PC-9 (cell line): ENCODE measurements at regions not wholly inside any gene's neighbourhood (a gene's known extent, or its start where the extent isn't known, plus 50 kb on each side); places are given as distances from the start of the nearest gene placed in this dataset.
"Not testable (repeated sequence)": the region's sequence is repeated elsewhere in the genome, so short reads cannot be mapped to it uniquely, and the experiment has no call there.

Experiments used
- BruUV-seq: library from RNA; stranded (reverse); fragments of 400-500 nt; replicated peaks from 2 replicates; lab custom pipeline; 2021; lab: Mats Ljungman, UMichigan
- CTCF ChIA-PET: fragments of 300-600 bp; sonication (Branson Sonifier 250); formaldehyde crosslinking; loops from one replicate; lab custom pipeline; 2022; ENCODE audit warnings: antibody characterized with exemption; lab: Charles Lee
- POLR2A ChIA-PET: fragments of 300-600 bp; sonication (Branson Sonifier 250); formaldehyde crosslinking; loops from one replicate; lab custom pipeline; 2022; ENCODE audit warnings: antibody characterized with exemption; ENCODE audit not compliant: unreplicated experiment; lab: Charles Lee
- DNase-seq, 2 experiments: peaks; one replicate each; pipeline versions ENCODE4 v3.0.0 to v3.0.0-alpha.2; 2015 to 2022; ENCODE audit warnings: mixed read lengths in 1 of 2
- H2AFZ ChIP-seq: fragments of 200-600 bp; sonication (generic); 2 replicates; pipeline ENCODE4 v1.8.1; 2017; ENCODE audit warnings: antibody characterized with exemption
- H3F3A ChIP-seq: fragments of 200-600 bp; sonication (generic); 2 replicates; pipeline ENCODE4 v1.8.1; 2017; ENCODE audit warnings: antibody characterized with exemption, mild to moderate bottlenecking, low read depth; ENCODE audit not compliant: insufficient read depth
- H3K27ac ChIP-seq: fragments of 200-600 bp; sonication (generic); 2 replicates; pipeline ENCODE4 v1.6.1; 2016; ENCODE audit warnings: mixed run types
- H3K27me3 ChIP-seq: fragments of 200-600 bp; sonication (generic); 2 replicates; pipeline ENCODE4 v1.6.1; 2016; ENCODE audit warnings: low read depth, mixed run types; ENCODE audit not compliant: insufficient read depth
- H3K36me3 ChIP-seq: fragments of 200-600 bp; sonication (generic); 2 replicates; pipeline ENCODE4 v1.6.1; 2016; ENCODE audit warnings: low read depth, mixed run types
- H3K4me1 ChIP-seq: fragments of 200-600 bp; sonication (generic); replicated peaks from 2 replicates; pipeline ENCODE4 v1.6.1; 2016; ENCODE audit warnings: mixed run types; ENCODE audit not compliant: insufficient read depth
- H3K4me2 ChIP-seq: fragments of 200-600 bp; sonication (generic); 2 replicates; pipeline ENCODE4 v1.6.1; 2017; ENCODE audit warnings: mixed run types
- H3K4me3 ChIP-seq: fragments of 200-600 bp; sonication (generic); 2 replicates; pipeline ENCODE4 v1.6.1; 2016; ENCODE audit warnings: mixed run types
- H3K79me2 ChIP-seq: fragments of 200-600 bp; sonication (generic); 2 replicates; pipeline ENCODE4 v1.6.1; 2017; ENCODE audit warnings: low read depth, mixed run types
- H3K9me2 ChIP-seq: fragments of 200-600 bp; sonication (generic); 2 replicates; pipeline ENCODE4 v1.8.1; 2017; ENCODE audit warnings: mild to moderate bottlenecking; ENCODE audit not compliant: insufficient read depth
- H3K9me3 ChIP-seq: fragments of 200-600 bp; sonication (generic); 2 replicates; pipeline ENCODE4 v1.8.1; 2016; ENCODE audit warnings: low read depth; ENCODE audit not compliant: insufficient read depth
- H4K20me1 ChIP-seq: fragments of 200-600 bp; sonication (generic); 2 replicates; pipeline ENCODE4 v1.8.1; 2017; ENCODE audit not compliant: insufficient read depth
- intact Hi-C: fragments of 100-400 bp; cut with micrococcal nuclease; formaldehyde crosslinking; loops from one replicate; pipeline ENCODE4 v1.10.0; 2022; ENCODE audit not compliant: unreplicated experiment
- TF ChIP-seq, protein P1 (sequence below): fragments of 200-600 bp; sonication (generic); conservative IDR thresholded peaks from 2 replicates; pipeline ENCODE4 v1.6.1; 2017; ENCODE audit warnings: mixed run types, antibody characterized with exemption, mild to moderate bottlenecking, moderate library complexity

DNA sequence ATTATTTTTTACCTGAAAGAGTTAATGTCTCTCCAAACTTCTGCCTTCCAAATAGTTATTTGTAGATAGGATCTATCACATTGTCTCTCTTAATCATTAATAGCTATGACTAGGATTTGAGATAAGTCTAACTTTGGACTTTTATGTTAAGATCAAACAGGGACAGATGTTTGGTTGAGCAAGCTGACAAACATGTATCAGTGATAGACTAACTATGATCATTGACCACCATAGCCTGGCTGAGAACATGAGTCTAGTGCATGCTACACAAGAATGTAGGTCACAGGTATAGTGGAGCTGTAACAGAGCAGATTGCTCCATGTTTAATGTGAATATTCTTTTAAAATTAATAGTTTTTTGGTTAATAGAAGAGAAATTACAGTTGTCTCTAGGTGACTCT is 52.0 kb downstream of the SYT15B start:
- CTCF ChIA-PET, H3K4me2 ChIP-seq, BruUV-seq, intact Hi-C loops, H3K27ac ChIP-seq, POLR2A ChIA-PET, H2AFZ ChIP-seq, H3K4me1 ChIP-seq, H3K79me2 ChIP-seq, H3F3A ChIP-seq, H4K20me1 ChIP-seq, DNase-seq, H3K4me3 ChIP-seq, H3K36me3 ChIP-seq, H3K27me3 ChIP-seq, H3K9me3 ChIP-seq, H3K9me2 ChIP-seq: not testable (repeated sequence)

DNA sequence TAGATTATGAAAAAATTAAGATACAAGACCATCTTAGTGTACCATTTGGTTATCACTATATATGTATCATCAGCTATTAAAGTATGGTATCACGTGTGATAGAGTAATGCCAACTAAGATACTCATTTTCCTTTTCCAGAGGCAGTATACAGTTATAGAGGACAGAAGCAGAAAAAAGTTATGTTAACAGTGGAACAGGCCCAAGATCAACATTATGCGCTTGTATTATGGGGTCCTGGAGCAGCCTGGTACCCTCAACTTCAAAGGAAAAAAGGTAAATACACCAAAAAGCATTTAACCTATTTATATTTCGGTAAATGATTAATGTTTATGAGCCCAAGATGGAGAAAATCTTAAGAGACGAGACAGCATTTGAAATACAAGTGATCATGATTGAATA is 52.9 kb downstream of the SYT15B start:
- H3K36me3 ChIP-seq, CTCF ChIA-PET, H3K4me3 ChIP-seq, H3K27me3 ChIP-seq, H3K27ac ChIP-seq, H4K20me1 ChIP-seq, DNase-seq, H3K4me2 ChIP-seq, H3K4me1 ChIP-seq, H3K9me2 ChIP-seq, intact Hi-C loops, POLR2A ChIA-PET, BruUV-seq, H2AFZ ChIP-seq, H3F3A ChIP-seq, H3K79me2 ChIP-seq, H3K9me3 ChIP-seq: not testable (repeated sequence)

DNA sequence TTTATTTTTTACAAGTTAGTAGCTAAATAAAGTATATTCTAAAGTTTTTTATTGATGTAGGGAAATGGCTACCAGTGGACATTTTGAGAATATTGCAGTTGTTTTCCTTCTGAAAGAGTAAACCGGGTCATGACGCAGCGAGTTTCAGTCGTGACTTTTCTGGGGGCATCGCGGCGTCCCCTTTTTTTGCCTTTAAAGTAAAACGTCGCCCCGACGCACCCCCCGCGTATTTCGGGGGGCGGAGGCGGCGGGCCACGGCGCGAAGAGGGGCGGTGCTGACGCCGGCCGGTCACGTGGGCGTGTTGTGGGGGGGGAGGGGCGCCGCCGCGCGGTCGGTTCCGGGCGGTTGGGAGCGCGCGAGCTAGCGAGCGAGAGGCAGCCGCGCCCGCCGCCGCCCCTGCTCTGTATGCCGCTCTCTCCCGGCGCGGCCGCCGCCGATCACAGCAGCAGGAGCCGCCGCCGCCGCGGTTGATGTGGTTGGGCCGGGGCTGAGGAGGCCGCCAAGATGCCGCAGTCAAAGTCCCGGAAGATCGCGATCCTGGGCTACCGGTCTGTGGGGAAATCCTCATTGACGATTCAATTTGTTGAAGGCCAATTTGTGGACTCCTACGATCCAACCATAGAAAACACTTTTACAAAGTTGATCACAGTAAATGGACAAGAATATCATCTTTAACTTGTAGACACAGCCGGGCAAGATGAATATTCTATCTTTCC is 57.5 kb downstream of the SYT15B start:
- CTCF ChIA-PET, H4K20me1 ChIP-seq, H3F3A ChIP-seq, H3K9me3 ChIP-seq, H3K9me2 ChIP-seq, intact Hi-C loops, POLR2A ChIA-PET, H3K27me3 ChIP-seq, H3K36me3 ChIP-seq, H3K79me2 ChIP-seq, H3K4me1 ChIP-seq, H2AFZ ChIP-seq, H3K27ac ChIP-seq: not testable (repeated sequence)
- peak in 1 of 2 experiments; percentile 78 for DNase-seq
- BruUV-seq = TSS peak; percentile 94
- peak overlapping the region; percentile 38; the same call in 1 of the 2 replicates for H3K4me2 ChIP-seq
- peak overlapping the region; percentile 51; the same call in 1 of the 2 replicates for H3K4me3 ChIP-seq

DNA sequence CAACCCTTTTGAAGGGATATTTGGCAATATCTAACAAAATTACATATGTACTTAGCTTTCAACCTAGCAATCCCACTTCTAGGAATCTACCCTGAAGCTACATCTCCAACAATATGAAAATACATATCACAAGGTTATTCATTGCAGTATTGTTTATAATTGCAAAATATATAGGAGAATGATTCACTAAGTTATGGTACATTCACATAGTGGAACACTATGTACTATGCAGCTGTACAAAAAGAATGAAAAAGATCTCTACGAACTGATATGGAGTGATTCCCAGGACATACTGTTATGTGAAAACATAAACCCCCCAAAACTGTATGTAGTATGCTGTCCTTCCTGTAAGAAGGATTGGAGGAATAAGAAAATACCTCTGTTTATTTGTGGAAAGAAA is 62.1 kb downstream of the SYT15B start:
- H4K20me1 ChIP-seq, intact Hi-C loops, POLR2A ChIA-PET, H3K27ac ChIP-seq, H3K4me2 ChIP-seq, H3K9me2 ChIP-seq, H3K4me3 ChIP-seq, H3K79me2 ChIP-seq, CTCF ChIA-PET, H3K9me3 ChIP-seq, H3K4me1 ChIP-seq, BruUV-seq, H3K36me3 ChIP-seq, H2AFZ ChIP-seq, H3K27me3 ChIP-seq, H3F3A ChIP-seq: not testable (repeated sequence)
- DNase-seq = peak in 1 of 2 experiments; percentile 45
- TF ChIP-seq, protein P1, sequence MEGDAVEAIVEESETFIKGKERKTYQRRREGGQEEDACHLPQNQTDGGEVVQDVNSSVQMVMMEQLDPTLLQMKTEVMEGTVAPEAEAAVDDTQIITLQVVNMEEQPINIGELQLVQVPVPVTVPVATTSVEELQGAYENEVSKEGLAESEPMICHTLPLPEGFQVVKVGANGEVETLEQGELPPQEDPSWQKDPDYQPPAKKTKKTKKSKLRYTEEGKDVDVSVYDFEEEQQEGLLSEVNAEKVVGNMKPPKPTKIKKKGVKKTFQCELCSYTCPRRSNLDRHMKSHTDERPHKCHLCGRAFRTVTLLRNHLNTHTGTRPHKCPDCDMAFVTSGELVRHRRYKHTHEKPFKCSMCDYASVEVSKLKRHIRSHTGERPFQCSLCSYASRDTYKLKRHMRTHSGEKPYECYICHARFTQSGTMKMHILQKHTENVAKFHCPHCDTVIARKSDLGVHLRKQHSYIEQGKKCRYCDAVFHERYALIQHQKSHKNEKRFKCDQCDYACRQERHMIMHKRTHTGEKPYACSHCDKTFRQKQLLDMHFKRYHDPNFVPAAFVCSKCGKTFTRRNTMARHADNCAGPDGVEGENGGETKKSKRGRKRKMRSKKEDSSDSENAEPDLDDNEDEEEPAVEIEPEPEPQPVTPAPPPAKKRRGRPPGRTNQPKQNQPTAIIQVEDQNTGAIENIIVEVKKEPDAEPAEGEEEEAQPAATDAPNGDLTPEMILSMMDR = 0 out of 2 replicates have a peak, but pooled peaks have one; percentile 7

DNA sequence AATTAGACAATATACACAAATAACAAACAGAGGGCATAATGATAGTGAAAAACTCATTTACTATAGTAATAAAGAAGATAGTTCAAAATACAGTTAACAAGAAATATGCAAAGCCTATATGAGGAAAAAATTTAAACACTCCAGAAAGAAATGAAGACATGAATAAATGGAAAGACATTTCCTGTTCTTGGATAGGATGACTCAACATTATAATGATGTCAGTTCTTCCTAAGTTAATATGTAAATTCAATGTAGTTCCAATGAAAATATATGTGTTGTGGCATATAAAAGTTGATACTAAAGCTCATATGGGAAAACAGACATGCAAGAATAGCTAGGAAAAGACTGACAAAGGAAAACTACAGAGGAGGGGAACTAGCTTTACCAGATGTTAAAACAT is 63.5 kb downstream of the SYT15B start:
- H3K4me1 ChIP-seq, H3K4me3 ChIP-seq, H3F3A ChIP-seq, H3K79me2 ChIP-seq, H2AFZ ChIP-seq, intact Hi-C loops, H3K9me2 ChIP-seq, H3K9me3 ChIP-seq, H3K36me3 ChIP-seq, H3K27ac ChIP-seq, H4K20me1 ChIP-seq, H3K4me2 ChIP-seq, H3K27me3 ChIP-seq, POLR2A ChIA-PET, BruUV-seq, CTCF ChIA-PET: not testable (repeated sequence)
- peak in 1 of 2 experiments; percentile 33 for DNase-seq

DNA sequence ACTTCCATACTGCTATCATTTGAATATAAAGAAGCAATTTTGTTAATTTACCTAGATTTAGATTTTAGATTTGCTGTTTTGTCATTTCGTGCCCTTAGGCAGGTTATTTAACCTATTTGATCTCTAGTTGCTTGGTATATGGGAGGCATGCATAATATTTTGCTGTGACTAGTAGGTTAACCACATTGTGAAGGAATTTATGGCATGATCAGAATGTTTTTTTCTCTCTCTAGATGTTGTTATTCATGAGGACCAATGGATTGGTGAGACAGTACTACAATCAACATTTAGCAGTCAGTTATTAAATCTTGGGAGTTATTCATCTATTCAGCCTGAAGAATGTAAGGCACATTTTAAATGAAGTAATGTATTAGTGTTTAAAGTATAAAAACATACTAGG is 67.2 kb downstream of the SYT15B start:
- BruUV-seq, POLR2A ChIA-PET, CTCF ChIA-PET: not testable (repeated sequence)

DNA sequence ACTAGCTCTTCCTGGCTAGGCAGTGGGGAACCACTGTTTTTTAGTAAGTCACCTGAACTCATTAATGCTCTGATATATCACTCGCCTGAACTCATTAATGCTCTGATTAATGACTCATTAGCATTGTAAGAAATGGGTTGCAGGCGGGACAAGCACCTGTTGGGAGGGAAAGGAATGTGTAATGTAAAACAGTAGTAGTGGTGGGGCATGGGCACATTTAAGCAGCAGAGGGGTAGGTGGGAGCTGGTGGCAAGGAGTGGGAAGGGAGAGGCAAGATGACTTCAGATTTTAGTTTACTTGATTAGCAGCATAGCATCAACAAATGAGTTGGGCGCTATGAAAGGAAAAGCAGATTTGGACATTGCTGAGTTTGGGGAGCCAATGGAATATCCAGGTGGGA is 68.2 kb downstream of the SYT15B start:
- H3K27ac ChIP-seq, BruUV-seq, POLR2A ChIA-PET, DNase-seq, H3K36me3 ChIP-seq, H3K9me3 ChIP-seq, H2AFZ ChIP-seq, H3K4me3 ChIP-seq, H3K4me1 ChIP-seq, H3K9me2 ChIP-seq, intact Hi-C loops, H3K79me2 ChIP-seq, H3F3A ChIP-seq, H3K27me3 ChIP-seq, H4K20me1 ChIP-seq, CTCF ChIA-PET, H3K4me2 ChIP-seq: not testable (repeated sequence)

More for the DNA sequence above, 67.2 kb downstream of the SYT15B start:
- H3K4me3 ChIP-seq, DNase-seq, H2AFZ ChIP-seq, H4K20me1 ChIP-seq, H3K4me2 ChIP-seq, H3K79me2 ChIP-seq, H3K4me1 ChIP-seq, H3K9me3 ChIP-seq, H3K27me3 ChIP-seq, intact Hi-C loops, H3K9me2 ChIP-seq, H3K36me3 ChIP-seq, H3F3A ChIP-seq, H3K27ac ChIP-seq: not testable (repeated sequence)
